ENCODE measurements at regions not wholly inside any gene's neighbourhood (a gene's known extent, or its start where the extent isn't known, plus 50 kb on each side); places are given as distances from the start of the nearest gene placed in this dataset.

GRCh38 chr2:234643407-234643806 is 146.5 kb upstream of the ARL4C start:
- TF ChIP-seq CTCF (conservative IDR thresholded peaks at IDR 0.05; ENCODE audit: low read depth, low read length) (no peak), EZH2 (IDR thresholded peaks at IDR 0.05; ENCODE audit: borderline replicate concordance, low read depth, low read length, poor library complexity, severe bottlenecking) (no peak)

Measured in A673 (cell line).